Lower leg skin (tissue), 3 donors: ENCODE measurements at regions not wholly inside any gene's neighbourhood (a gene's known extent, or its start where the extent isn't known, plus 50 kb on each side); places are given as distances from the start of the nearest gene placed in this dataset.

Experiments used
- POLR2A ChIP-seq, 2 donors: fragments of 450-650 bp; IDR thresholded peaks; one replicate each; pipeline ENCODE4 v1.6.1; 2016 to 2017; ENCODE audit warnings: antibody characterized with exemption in 2 of 2, mild to moderate bottlenecking in 1 of 2, moderate library complexity in 1 of 2
- TF ChIP-seq, protein P1 (sequence below), 3 donors: fragments of 450-650 bp; IDR thresholded peaks; one replicate each; pipeline ENCODE4 v1.5.1; 2016; ENCODE audit warnings: antibody characterized with exemption in 3 of 3, mild to moderate bottlenecking in 3 of 3, moderate library complexity in 2 of 3

- TF ChIP-seq, protein P1, sequence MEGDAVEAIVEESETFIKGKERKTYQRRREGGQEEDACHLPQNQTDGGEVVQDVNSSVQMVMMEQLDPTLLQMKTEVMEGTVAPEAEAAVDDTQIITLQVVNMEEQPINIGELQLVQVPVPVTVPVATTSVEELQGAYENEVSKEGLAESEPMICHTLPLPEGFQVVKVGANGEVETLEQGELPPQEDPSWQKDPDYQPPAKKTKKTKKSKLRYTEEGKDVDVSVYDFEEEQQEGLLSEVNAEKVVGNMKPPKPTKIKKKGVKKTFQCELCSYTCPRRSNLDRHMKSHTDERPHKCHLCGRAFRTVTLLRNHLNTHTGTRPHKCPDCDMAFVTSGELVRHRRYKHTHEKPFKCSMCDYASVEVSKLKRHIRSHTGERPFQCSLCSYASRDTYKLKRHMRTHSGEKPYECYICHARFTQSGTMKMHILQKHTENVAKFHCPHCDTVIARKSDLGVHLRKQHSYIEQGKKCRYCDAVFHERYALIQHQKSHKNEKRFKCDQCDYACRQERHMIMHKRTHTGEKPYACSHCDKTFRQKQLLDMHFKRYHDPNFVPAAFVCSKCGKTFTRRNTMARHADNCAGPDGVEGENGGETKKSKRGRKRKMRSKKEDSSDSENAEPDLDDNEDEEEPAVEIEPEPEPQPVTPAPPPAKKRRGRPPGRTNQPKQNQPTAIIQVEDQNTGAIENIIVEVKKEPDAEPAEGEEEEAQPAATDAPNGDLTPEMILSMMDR (IDR thresholded peaks at IDR 0.05): no peak
- no peak for TF ChIP-seq POLR2A (IDR thresholded peaks at IDR 0.05)
These were observed 130.1 kb upstream of the PIEZO2 start for GRCh38 chr18:11279461-11279860.
